Mesenchymal stem cell (in vitro differentiated cells and primary cell): ENCODE measurements at regions not wholly inside any gene's neighbourhood (a gene's known extent, or its start where the extent isn't known, plus 50 kb on each side); places are given as distances from the start of the nearest gene placed in this dataset.

Experiments used
- DNase-seq: peaks from one replicate; pipeline ENCODE4 v3.0.0-alpha.2; 2013
- H2AFZ ChIP-seq: one replicate; pipeline ENCODE4 v1.6.1; 2013; ENCODE audit warnings: low read depth, mild to moderate bottlenecking, control low read depth, inconsistent platforms, low read length, moderate library complexity
- H2AK5ac ChIP-seq: 2 replicates; pipeline ENCODE4 v1.6.1; 2013; ENCODE audit warnings: low read length, moderate library complexity, mild to moderate bottlenecking, inconsistent platforms; ENCODE audit not compliant: severe bottlenecking
- H2BK120ac ChIP-seq: one replicate; pipeline ENCODE4 v1.6.1; 2013; ENCODE audit warnings: low read depth, mild to moderate bottlenecking, inconsistent platforms, low read length, moderate library complexity
- H2BK12ac ChIP-seq, 2 experiments: one replicate each; pipeline ENCODE4 v1.6.1; 2013; ENCODE audit warnings: inconsistent platforms in 2 of 2, low read length in 2 of 2, mild to moderate bottlenecking in 2 of 2, moderate library complexity in 2 of 2, control low read depth in 1 of 2
- H2BK15ac ChIP-seq: one replicate; pipeline ENCODE4 v1.6.1; 2013; ENCODE audit warnings: mild to moderate bottlenecking, low read depth, inconsistent platforms; ENCODE audit not compliant: poor library complexity, severe bottlenecking
- H2BK5ac ChIP-seq: 2 replicates; pipeline ENCODE4 v1.6.1; 2013; ENCODE audit warnings: low read depth, mild to moderate bottlenecking, low read length, control low read depth, inconsistent platforms; ENCODE audit not compliant: poor library complexity, severe bottlenecking
- H3K14ac ChIP-seq, 2 experiments: one replicate each; pipeline ENCODE4 v1.6.1; 2013; ENCODE audit warnings: inconsistent platforms in 2 of 2, low read length in 2 of 2, control low read depth in 1 of 2, mild to moderate bottlenecking in 1 of 2, moderate library complexity in 1 of 2
- H3K18ac ChIP-seq, 2 experiments: one replicate each; pipeline ENCODE4 v1.6.1; 2013; ENCODE audit warnings: inconsistent platforms in 2 of 2, low read length in 2 of 2, control low read depth in 1 of 2, low read depth in 1 of 2, mild to moderate bottlenecking in 1 of 2
- H3K23ac ChIP-seq, 2 experiments: one replicate each; pipeline ENCODE4 v1.6.1; 2013; ENCODE audit warnings: inconsistent platforms in 2 of 2, low read length in 2 of 2, mild to moderate bottlenecking in 2 of 2, moderate library complexity in 2 of 2, control low read depth in 1 of 2
- H3K27ac ChIP-seq: 2 replicates; pipeline ENCODE4 v1.5.1; 2013; ENCODE audit warnings: mild to moderate bottlenecking, moderate library complexity, low read length, control low read depth, inconsistent platforms; ENCODE audit not compliant: poor library complexity, severe bottlenecking
- H3K27me3 ChIP-seq, 2 experiments: 2 replicates each; pipeline versions ENCODE4 v1.6.1 to v1.7.0; 2013; ENCODE audit warnings: low read length in 2 of 2, mild to moderate bottlenecking in 2 of 2, moderate library complexity in 2 of 2, control low read depth in 1 of 2, inconsistent platforms in 1 of 2; ENCODE audit not compliant: control insufficient read depth in 1 of 2, insufficient read depth in 1 of 2
- H3K36me3 ChIP-seq, 2 experiments: 2 replicates each; pipeline versions ENCODE4 v1.6.1 to v1.7.0; 2013; ENCODE audit warnings: low read length in 2 of 2, control low read depth in 1 of 2, inconsistent platforms in 1 of 2, low read depth in 1 of 2, mild to moderate bottlenecking in 1 of 2; ENCODE audit not compliant: insufficient read depth in 2 of 2, control insufficient read depth in 1 of 2
- H3K4ac ChIP-seq, 2 experiments: one replicate each; pipeline ENCODE4 v1.6.1; 2013; ENCODE audit warnings: inconsistent platforms in 2 of 2, low read length in 2 of 2, mild to moderate bottlenecking in 2 of 2, moderate library complexity in 2 of 2, control low read depth in 1 of 2, low read depth in 1 of 2
- H3K4me1 ChIP-seq: 2 replicates; pipeline ENCODE4 v1.6.1; 2013; ENCODE audit warnings: low read depth, low read length, control low read depth; ENCODE audit not compliant: control insufficient read depth, insufficient read depth
- H3K4me2 ChIP-seq: 2 replicates; pipeline ENCODE4 v1.6.1; 2013; ENCODE audit warnings: low read length, mild to moderate bottlenecking, inconsistent platforms; ENCODE audit not compliant: poor library complexity, severe bottlenecking
- H3K4me3 ChIP-seq, 2 experiments: 2 replicates each; pipeline versions ENCODE4 v1.5.1 to v1.7.0; 2013; ENCODE audit warnings: low read length in 2 of 2, mild to moderate bottlenecking in 2 of 2, control low read depth in 1 of 2, low read depth in 1 of 2; ENCODE audit not compliant: insufficient read depth in 1 of 2
- H3K79me1 ChIP-seq: replicated peaks from 2 replicates; pipeline ENCODE4 v1.6.1; 2013; ENCODE audit warnings: mild to moderate bottlenecking, control low read depth, low read length, inconsistent platforms; ENCODE audit not compliant: poor library complexity, severe bottlenecking
- H3K9ac ChIP-seq: 2 replicates; pipeline ENCODE4 v1.7.0; 2013; ENCODE audit warnings: mild to moderate bottlenecking, low read length, moderate library complexity
- H3K9me3 ChIP-seq: 2 replicates; pipeline ENCODE4 v1.7.0; 2013; ENCODE audit warnings: mild to moderate bottlenecking, low read length; ENCODE audit not compliant: control insufficient read depth
- H4K8ac ChIP-seq: one replicate; pipeline ENCODE4 v1.6.1; 2013; ENCODE audit warnings: inconsistent platforms, mild to moderate bottlenecking, low read length, moderate library complexity
- H4K91ac ChIP-seq: one replicate; pipeline ENCODE4 v1.6.1; 2013; ENCODE audit warnings: mild to moderate bottlenecking, low read length, inconsistent platforms
- WGBS: methylation state at CpG from one replicate; pipeline ENCODE4 v1.1.7; 2013; ENCODE audit warnings: mixed read lengths; 5-methylcytosine and 5-hydroxymethylcytosine counted together

DNA sequence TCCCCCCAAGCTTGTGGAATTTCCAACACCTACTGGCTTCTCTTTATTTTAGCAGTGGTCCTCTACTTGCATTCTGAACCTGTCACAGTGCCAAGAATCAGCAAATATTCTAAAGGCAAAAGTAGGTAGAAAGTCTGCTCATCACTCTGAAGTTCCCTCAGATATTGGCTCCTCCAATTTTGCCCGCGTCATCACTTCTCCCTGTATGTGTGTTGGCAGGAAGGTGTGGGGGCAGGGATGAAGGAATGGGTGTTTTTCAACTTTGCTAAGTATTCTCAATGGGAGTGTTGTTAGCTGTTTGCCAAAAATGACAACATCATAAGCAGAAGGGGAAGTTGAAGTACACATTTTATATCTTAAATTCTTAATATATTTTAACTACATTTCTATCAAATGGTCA lies 226.2 kb downstream of the POLR1F start:
- Histone ChIP-seq H3K4me2 (no peak overlapping the region), H3K23ac (no peak overlapping the region), H3K14ac (no peak overlapping the region), H2BK15ac (no peak overlapping the region), H3K18ac (no peak overlapping the region), H3K36me3 (no peaks in the 10 kb centered on the region), H4K91ac (no peak overlapping the region), H3K9me3 (peaks cover 6% of the 10 kb centered on the region), H3K4ac (no peak overlapping the region), H2AFZ (no peak overlapping the region), H3K27ac (no peak overlapping the region), H3K4me3 (no peak overlapping the region), H2BK120ac (no peak overlapping the region), H4K8ac (no peak overlapping the region), H3K27me3 (no peaks in the 10 kb centered on the region), H2BK12ac (no peak overlapping the region), H3K9ac (no peak overlapping the region), H3K4me1 (no peaks in the 10 kb centered on the region), H2AK5ac (no peak overlapping the region), H2BK5ac (no peak overlapping the region), H3K79me1 (no peaks in the 10 kb centered on the region)
- no peak for DNase-seq
- 88% methylated on average over 2 of the region's 2 CpGs for WGBS

DNA sequence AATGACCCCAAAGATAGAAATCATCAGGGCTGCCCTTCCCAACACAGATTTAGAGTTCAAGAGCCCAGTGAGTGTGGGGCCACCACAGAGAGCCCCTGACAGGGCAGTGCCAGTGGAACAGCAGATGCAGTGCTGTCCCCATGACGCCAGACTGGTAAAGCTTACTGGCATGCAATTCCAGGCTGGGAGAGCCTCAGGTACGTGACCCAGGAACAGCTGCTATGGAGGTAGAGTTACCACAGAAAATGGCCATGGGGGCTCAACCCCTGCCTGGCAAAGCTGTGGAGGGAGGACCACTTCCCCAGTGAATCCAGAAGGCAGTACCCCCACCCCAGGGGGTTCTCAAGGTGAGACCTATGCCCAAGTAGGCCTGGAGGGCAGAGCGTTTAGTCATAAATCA lies 228.5 kb downstream of the POLR1F start:
- Histone ChIP-seq H3K4me3 (no peak overlapping the region), H3K4me1 (no peaks in the 10 kb centered on the region), H2BK5ac (no peak overlapping the region), H2AK5ac (no peak overlapping the region), H3K4ac (no peak overlapping the region), H3K27ac (no peak overlapping the region), H3K18ac (no peak overlapping the region), H4K8ac (no peak overlapping the region), H2BK12ac (no peak overlapping the region), H3K4me2 (no peak overlapping the region), H3K9me3 (peaks cover 4% of the 10 kb centered on the region), H3K23ac (no peak overlapping the region), H3K27me3 (no peaks in the 10 kb centered on the region), H3K79me1 (no peaks in the 10 kb centered on the region), H3K36me3 (no peaks in the 10 kb centered on the region), H3K9ac (no peak overlapping the region), H2BK120ac (no peak overlapping the region), H2AFZ (no peak overlapping the region), H4K91ac (peak overlapping the region; percentile 50), H2BK15ac (no peak overlapping the region), H3K14ac (peak overlapping the region in 1 of 2 experiments; percentile 9)
- DNase-seq: no peak
- WGBS: 94% methylated on average over 3 of the region's 3 CpGs

DNA sequence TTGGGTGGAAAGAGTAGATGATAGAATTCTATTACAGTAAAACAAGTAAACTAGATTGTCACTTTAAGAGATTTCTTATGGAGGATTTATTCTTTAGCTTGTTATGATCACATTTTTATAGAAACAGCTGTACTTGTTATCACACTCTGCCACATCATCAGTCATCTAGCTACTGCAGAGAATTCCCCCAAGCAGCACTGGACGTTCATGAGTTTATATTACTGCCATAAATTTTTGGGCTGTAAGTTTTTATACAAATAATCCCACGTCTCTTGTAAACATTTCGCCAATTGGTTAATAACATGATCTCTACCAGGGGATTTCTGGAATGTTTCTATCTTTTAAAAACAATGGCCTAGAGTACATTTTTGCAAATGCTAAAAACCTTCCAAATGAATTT lies 238.8 kb downstream of the POLR1F start:
- no peak overlapping the region for H3K23ac ChIP-seq
- no peak overlapping the region for H3K27ac ChIP-seq
- H3K9me3 ChIP-seq: no peaks in the 10 kb centered on the region
- H3K4ac ChIP-seq: no peak overlapping the region
- no peak overlapping the region for H2AK5ac ChIP-seq
- no peak overlapping the region for H2AFZ ChIP-seq
- H2BK5ac ChIP-seq: no peak overlapping the region
- no peak overlapping the region for H4K8ac ChIP-seq
- H2BK12ac ChIP-seq: no peak overlapping the region
- H3K14ac ChIP-seq: no peak overlapping the region
- no peaks in the 10 kb centered on the region for H3K4me1 ChIP-seq
- 0% methylated on average over 1 of the region's 3 CpGs for WGBS
- no peak overlapping the region for H3K9ac ChIP-seq
- peak; percentile 71 for DNase-seq
- H2BK120ac ChIP-seq: no peak overlapping the region
- no peaks in the 10 kb centered on the region for H3K36me3 ChIP-seq
- H4K91ac ChIP-seq: no peak overlapping the region
- H2BK15ac ChIP-seq: no peak overlapping the region
- no peak overlapping the region for H3K4me3 ChIP-seq
- H3K18ac ChIP-seq: no peak overlapping the region
- H3K4me2 ChIP-seq: no peak overlapping the region
- no peaks in the 10 kb centered on the region for H3K27me3 ChIP-seq
- no peaks in the 10 kb centered on the region for H3K79me1 ChIP-seq

DNA sequence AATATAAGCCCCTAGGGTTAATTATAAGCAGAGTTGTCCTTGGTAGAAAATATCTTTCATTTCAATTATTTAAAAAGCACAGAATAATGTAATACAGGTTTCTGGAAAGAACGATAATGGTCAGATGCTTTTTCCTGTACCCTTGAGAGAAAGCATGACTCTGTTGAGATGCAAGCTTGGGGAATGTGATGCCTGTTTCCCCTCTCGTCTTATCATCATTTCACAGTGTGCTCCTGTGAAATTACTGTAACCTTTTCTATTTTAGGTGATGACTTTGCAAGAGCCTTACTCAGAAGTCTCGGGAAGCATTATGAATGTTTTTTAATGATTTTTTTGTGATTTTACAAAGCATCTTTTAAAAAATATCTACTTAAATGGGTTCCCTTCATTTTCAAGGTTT lies 243.0 kb downstream of the POLR1F start:
- no peak overlapping the region for H2AK5ac ChIP-seq
- H3K14ac ChIP-seq: no peak overlapping the region
- H2BK120ac ChIP-seq: no peak overlapping the region
- H3K4ac ChIP-seq: no peak overlapping the region
- H3K27me3 ChIP-seq: no peaks in the 10 kb centered on the region
- H3K79me1 ChIP-seq: no peaks in the 10 kb centered on the region
- H3K4me3 ChIP-seq: no peak overlapping the region
- 97% methylated on average over 2 of the region's 3 CpGs for WGBS
- H2BK15ac ChIP-seq: no peak overlapping the region
- H2AFZ ChIP-seq: no peak overlapping the region
- H3K4me1 ChIP-seq: no peaks in the 10 kb centered on the region
- no peak overlapping the region for H3K4me2 ChIP-seq
- H3K36me3 ChIP-seq: no peaks in the 10 kb centered on the region
- DNase-seq: no peak
- H3K18ac ChIP-seq: no peak overlapping the region
- no peaks in the 10 kb centered on the region for H3K9me3 ChIP-seq
- H3K27ac ChIP-seq: no peak overlapping the region
- H2BK12ac ChIP-seq: no peak overlapping the region
- no peak overlapping the region for H4K91ac ChIP-seq
- no peak overlapping the region for H4K8ac ChIP-seq
- no peak overlapping the region for H3K9ac ChIP-seq
- no peak overlapping the region for H2BK5ac ChIP-seq
- no peak overlapping the region for H3K23ac ChIP-seq
